ENCODE measurements at regions not wholly inside any gene's neighbourhood (a gene's known extent, or its start where the extent isn't known, plus 50 kb on each side); places are given as distances from the start of the nearest gene placed in this dataset.

- H3K79me2 ChIP-seq (ENCODE audit: control insufficient read depth, insufficient read depth, low read length), result no peaks in the 10 kb centered on the region
- no peak overlapping the region for H3K9ac ChIP-seq (ENCODE audit: control insufficient read depth, extremely low read depth, insufficient read depth, low read length)
- H3K4me1 ChIP-seq (ENCODE audit: control insufficient read depth, extremely low read depth, insufficient read depth, low read length), result no peaks in the 10 kb centered on the region
- TF ChIP-seq CTCF (optimal IDR thresholded peaks at IDR 0.05 in 1 of 3, IDR thresholded peaks at IDR 0.05 in 1 of 3, conservative IDR thresholded peaks at IDR 0.05 in 1 of 3; ENCODE audit: extremely low read depth in 1 of 3, insufficient read depth in 2 of 3, low read length in 3 of 3), result no peak
- no peak for TF ChIP-seq EZH2 (IDR thresholded peaks at IDR 0.05; ENCODE audit: low read length)
- H3K36me3 ChIP-seq (ENCODE audit: control insufficient read depth in 2 of 2, extremely low read depth in 1 of 2, insufficient read depth in 2 of 2, low read length in 2 of 2), result no peaks in the 10 kb centered on the region
- H3K9me1 ChIP-seq (ENCODE audit: control insufficient read depth, extremely low read depth, insufficient read depth, low read length), result no peaks in the 10 kb centered on the region
- H3K4me2 ChIP-seq (ENCODE audit: control insufficient read depth, extremely low read depth, insufficient read depth, low read depth, low read length), result no peak overlapping the region
- no peak overlapping the region for H3K4me3 ChIP-seq (ENCODE audit: control insufficient read depth in 2 of 3, extremely low read depth in 1 of 3, insufficient read depth in 2 of 3, low read depth in 1 of 3, low read length in 3 of 3)
- no peak for FAIRE-seq
- no peak overlapping the region for H3K27ac ChIP-seq (ENCODE audit: control insufficient read depth, insufficient read depth, low read length)
- no peaks in the 10 kb centered on the region for H3K27me3 ChIP-seq (ENCODE audit: control insufficient read depth, extremely low read depth, insufficient read depth, low read length)
- H4K20me1 ChIP-seq (ENCODE audit: control insufficient read depth, extremely low read depth, insufficient read depth, low read length), result no peaks in the 10 kb centered on the region
- DNase-seq (ENCODE audit: low read depth, low spot score), result no peak
- H2AFZ ChIP-seq (ENCODE audit: control insufficient read depth, low read length), result no peak overlapping the region
- dilution Hi-C loops (cut with MboI; ENCODE audit: extremely low pct_ligation_motif_present, low sequenced_read_pairs), result no loop called here
- H3K9me3 ChIP-seq (ENCODE audit: control insufficient read depth, low read depth, low read length), result no peaks in the 10 kb centered on the region
Measured at GRCh38 chr7:125169088-125169487, 239.5 kb upstream of the POT1 start.

- H3K4me1 ChIP-seq (ENCODE audit: control insufficient read depth, extremely low read depth, insufficient read depth, low read length), result no peaks in the 10 kb centered on the region
- no peaks in the 10 kb centered on the region for H3K79me2 ChIP-seq (ENCODE audit: control insufficient read depth, insufficient read depth, low read length)
- no peaks in the 10 kb centered on the region for H3K27me3 ChIP-seq (ENCODE audit: control insufficient read depth, extremely low read depth, insufficient read depth, low read length)
- DNase-seq (ENCODE audit: low read depth, low spot score) (no peak), FAIRE-seq (no peak)
- no peaks in the 10 kb centered on the region for H3K9me3 ChIP-seq (ENCODE audit: control insufficient read depth, low read depth, low read length)
- H2AFZ ChIP-seq (ENCODE audit: control insufficient read depth, low read length), result no peak overlapping the region
- H4K20me1 ChIP-seq (ENCODE audit: control insufficient read depth, extremely low read depth, insufficient read depth, low read length), result no peaks in the 10 kb centered on the region
- H3K9me1 ChIP-seq (ENCODE audit: control insufficient read depth, extremely low read depth, insufficient read depth, low read length), result no peaks in the 10 kb centered on the region
- H3K36me3 ChIP-seq (ENCODE audit: control insufficient read depth in 2 of 2, extremely low read depth in 1 of 2, insufficient read depth in 2 of 2, low read length in 2 of 2), result no peaks in the 10 kb centered on the region
- no peak overlapping the region for H3K9ac ChIP-seq (ENCODE audit: control insufficient read depth, extremely low read depth, insufficient read depth, low read length)
- TF ChIP-seq CTCF (optimal IDR thresholded peaks at IDR 0.05 in 1 of 3, IDR thresholded peaks at IDR 0.05 in 1 of 3, conservative IDR thresholded peaks at IDR 0.05 in 1 of 3; ENCODE audit: extremely low read depth in 1 of 3, insufficient read depth in 2 of 3, low read length in 3 of 3) (no peak), EZH2 (IDR thresholded peaks at IDR 0.05; ENCODE audit: low read length) (no peak)
- H3K4me3 ChIP-seq (ENCODE audit: control insufficient read depth in 2 of 3, extremely low read depth in 1 of 3, insufficient read depth in 2 of 3, low read depth in 1 of 3, low read length in 3 of 3), result no peak overlapping the region
- H3K4me2 ChIP-seq (ENCODE audit: control insufficient read depth, extremely low read depth, insufficient read depth, low read depth, low read length), result no peak overlapping the region
- H3K27ac ChIP-seq (ENCODE audit: control insufficient read depth, insufficient read depth, low read length), result no peak overlapping the region
- dilution Hi-C loops (cut with MboI; ENCODE audit: extremely low pct_ligation_motif_present, low sequenced_read_pairs), result loop anchor here (5.0 kb wide), 1 partner anchor 48 kb away; no protein-coding TSS in a partner anchor
Measured at GRCh38 chr7:125154930-125155329, 225.3 kb upstream of the POT1 start.

All from keratinocyte (primary cell).